Lower leg skin (tissue), 4 donors: ENCODE measurements at regions not wholly inside any gene's neighbourhood (a gene's known extent, or its start where the extent isn't known, plus 50 kb on each side); places are given as distances from the start of the nearest gene placed in this dataset.

Experiments used
- DNase-seq, 2 donors: peaks; one replicate each; pipeline ENCODE4 v3.0.0-alpha.2; 2019; ENCODE audit warnings: low spot score in 2 of 2
- H3K4me3 ChIP-seq: fragments of 200-600 bp; sonication (generic); 2 replicates; pipeline ENCODE4 v1.5.1; 2017; ENCODE audit warnings: mild to moderate bottlenecking, low read depth; ENCODE audit not compliant: poor library complexity, severe bottlenecking
- POLR2A ChIP-seq, 2 donors: fragments of 450-650 bp; IDR thresholded peaks; one replicate each; pipeline ENCODE4 v1.6.1; 2016 to 2017; ENCODE audit warnings: antibody characterized with exemption in 2 of 2, mild to moderate bottlenecking in 1 of 2, moderate library complexity in 1 of 2
- WGBS, 2 donors: methylation state at CpG; one replicate each; pipeline ENCODE4 v1.1.5; 2018; 5-methylcytosine and 5-hydroxymethylcytosine counted together
- intact Hi-C: fragments of 100-400 bp; cut with DNase I; formaldehyde crosslinking; loops from one replicate; pipeline ENCODE4 v1.15.0; 2023; ENCODE audit warnings: low total_unique reads
- TF ChIP-seq, protein P1 (sequence below), 3 donors: fragments of 450-650 bp; IDR thresholded peaks; one replicate each; pipeline ENCODE4 v1.5.1; 2016; ENCODE audit warnings: antibody characterized with exemption in 3 of 3, mild to moderate bottlenecking in 3 of 3, moderate library complexity in 2 of 3

DNA sequence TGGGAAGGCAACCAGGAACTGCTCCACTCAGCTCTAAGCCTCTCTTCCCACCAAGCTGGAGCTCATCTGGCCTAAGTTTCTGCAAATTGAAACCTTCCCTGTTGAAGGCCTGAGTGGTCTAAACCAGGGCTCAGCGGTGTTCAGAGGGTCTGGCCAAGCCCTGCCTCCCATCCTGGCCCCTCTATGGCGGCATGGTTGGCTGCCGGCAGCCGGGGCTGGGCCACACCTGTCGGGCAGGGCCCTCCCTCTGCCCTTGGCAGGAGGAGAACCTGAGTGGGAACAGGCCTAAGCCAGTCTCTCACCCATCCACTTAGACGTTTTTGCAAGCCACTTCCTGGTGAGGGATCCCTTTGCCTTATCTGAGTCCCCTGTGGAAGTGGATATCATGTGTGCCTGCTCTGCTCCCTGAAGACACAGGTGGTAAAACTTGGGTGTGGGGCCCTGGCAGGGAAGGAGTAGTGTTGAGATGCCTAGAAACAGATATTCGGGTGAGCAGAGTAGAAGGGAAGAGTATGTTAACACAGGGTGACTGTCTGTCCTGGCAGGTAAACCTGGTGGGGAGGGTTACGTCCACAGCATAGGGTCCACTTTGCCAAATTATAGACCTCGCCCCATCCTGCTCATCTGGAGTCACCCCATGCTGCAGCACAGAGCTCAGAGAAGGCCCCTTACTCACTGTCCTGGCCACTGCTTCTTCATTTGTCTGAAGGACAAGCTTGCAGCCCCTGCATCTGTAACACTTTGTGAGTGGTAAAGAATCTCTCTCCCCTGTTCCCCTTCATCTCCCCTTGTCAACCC lies 63.0 kb upstream of the SIX2 start:
- TF ChIP-seq, protein P1, sequence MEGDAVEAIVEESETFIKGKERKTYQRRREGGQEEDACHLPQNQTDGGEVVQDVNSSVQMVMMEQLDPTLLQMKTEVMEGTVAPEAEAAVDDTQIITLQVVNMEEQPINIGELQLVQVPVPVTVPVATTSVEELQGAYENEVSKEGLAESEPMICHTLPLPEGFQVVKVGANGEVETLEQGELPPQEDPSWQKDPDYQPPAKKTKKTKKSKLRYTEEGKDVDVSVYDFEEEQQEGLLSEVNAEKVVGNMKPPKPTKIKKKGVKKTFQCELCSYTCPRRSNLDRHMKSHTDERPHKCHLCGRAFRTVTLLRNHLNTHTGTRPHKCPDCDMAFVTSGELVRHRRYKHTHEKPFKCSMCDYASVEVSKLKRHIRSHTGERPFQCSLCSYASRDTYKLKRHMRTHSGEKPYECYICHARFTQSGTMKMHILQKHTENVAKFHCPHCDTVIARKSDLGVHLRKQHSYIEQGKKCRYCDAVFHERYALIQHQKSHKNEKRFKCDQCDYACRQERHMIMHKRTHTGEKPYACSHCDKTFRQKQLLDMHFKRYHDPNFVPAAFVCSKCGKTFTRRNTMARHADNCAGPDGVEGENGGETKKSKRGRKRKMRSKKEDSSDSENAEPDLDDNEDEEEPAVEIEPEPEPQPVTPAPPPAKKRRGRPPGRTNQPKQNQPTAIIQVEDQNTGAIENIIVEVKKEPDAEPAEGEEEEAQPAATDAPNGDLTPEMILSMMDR (IDR thresholded peaks at IDR 0.05) = no peak
- TF ChIP-seq POLR2A (IDR thresholded peaks at IDR 0.05) = no peak
- intact Hi-C loops = no loop called here
- 65 to 67% methylated on average over 4 to 9 of the region's 9 CpGs for WGBS, 2 donors
- no peak overlapping the region for H3K4me3 ChIP-seq
- peak in 1 of 2 donors; percentile 57 for DNase-seq

DNA sequence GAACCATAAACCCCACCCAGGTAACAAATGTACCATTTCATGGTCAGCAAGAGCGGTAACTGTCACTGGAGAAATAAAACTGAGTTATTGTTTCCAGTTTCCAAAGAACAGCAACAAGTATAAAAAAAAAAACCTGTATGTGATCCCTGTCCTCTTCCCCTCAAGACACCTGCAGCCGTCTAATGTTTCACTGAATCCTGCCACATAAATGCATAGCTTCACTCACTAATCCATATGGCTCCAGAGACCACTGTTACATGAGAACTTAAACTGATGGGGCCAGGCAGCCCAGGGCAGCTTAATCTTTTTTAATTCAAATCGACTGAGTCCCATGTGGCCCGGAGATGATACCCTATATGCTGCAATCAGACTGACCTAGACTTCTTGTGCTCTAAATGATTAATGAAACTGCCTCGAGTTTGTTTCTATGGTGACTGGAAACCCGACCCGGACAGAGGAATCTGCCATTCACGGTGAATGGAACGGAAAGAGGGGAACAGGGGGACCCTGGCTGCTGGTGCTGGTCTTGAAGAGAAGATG lies 60.9 kb upstream of the SIX2 start:
- TF ChIP-seq, protein P1 (IDR thresholded peaks at IDR 0.05) = no peak
- no peak for TF ChIP-seq POLR2A (IDR thresholded peaks at IDR 0.05)
- DNase-seq = peak in 1 of 2 donors; percentile 40
- intact Hi-C loops = no loop called here
- no peak overlapping the region for H3K4me3 ChIP-seq
- 43 to 52% methylated on average over 9 of the region's 9 CpGs for WGBS, 2 donors

DNA sequence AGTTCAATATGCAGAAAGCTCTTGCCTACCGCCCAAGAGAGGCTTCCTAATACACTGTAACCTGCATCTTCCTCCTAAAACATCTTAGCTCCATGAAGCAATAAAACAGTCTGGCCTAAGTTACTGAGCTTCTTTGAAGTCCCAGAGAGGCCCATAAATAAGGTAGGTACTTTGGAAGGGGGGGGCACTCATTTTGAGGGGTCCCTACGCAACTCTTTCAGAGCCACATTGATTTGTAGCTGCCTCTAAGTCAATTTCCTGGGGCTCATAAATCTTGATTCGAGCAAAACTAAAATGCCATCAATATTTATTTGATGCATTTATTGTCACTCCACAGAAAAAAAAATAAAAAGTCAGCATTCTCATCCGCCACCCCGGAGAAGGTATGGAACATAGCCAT lies 60.4 kb upstream of the SIX2 start:
- intact Hi-C loops = no loop called here
- no peak overlapping the region for H3K4me3 ChIP-seq
- TF ChIP-seq, protein P1 (IDR thresholded peaks at IDR 0.05) = no peak
- TF ChIP-seq POLR2A (IDR thresholded peaks at IDR 0.05) = no peak
- DNase-seq = peak in 1 of 2 donors; percentile 15
- 79 to 82% methylated on average over 5 of the region's 5 CpGs for WGBS, 2 donors

DNA sequence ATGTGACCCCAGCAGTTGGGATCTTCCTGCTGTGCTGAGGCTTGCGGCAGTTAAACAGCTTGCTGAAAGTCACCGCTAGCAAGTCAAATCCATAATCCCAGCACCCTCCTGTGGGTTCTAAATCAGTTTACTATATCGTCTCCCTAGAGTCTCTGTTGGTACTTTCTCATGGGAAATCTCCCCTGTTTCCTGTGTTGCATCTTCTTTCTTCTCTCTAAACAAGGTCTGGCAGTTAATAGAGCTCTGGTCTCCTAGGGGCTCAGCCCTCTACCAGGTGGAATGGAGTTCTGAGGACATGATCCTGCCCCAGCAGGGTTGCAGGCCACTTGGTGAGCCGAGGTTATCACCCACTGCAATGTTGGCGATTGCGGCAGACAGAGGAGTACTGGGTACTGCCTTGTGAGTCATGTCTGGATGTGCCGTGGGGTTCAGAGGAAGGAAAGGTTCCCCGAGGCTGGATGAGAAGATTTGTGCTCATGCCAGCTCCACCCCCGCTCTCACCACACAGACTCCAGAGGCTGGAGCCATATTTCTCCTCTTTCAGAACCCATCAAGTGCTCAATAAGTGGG lies 59.4 kb upstream of the SIX2 start:
- intact Hi-C loops = no loop called here
- TF ChIP-seq, protein P1 (IDR thresholded peaks at IDR 0.05) = no peak
- no peak for TF ChIP-seq POLR2A (IDR thresholded peaks at IDR 0.05)
- DNase-seq = no peak
- WGBS, 2 donors = 77 to 80% methylated on average over 9 of the region's 9 CpGs
- H3K4me3 ChIP-seq = no peak overlapping the region

DNA sequence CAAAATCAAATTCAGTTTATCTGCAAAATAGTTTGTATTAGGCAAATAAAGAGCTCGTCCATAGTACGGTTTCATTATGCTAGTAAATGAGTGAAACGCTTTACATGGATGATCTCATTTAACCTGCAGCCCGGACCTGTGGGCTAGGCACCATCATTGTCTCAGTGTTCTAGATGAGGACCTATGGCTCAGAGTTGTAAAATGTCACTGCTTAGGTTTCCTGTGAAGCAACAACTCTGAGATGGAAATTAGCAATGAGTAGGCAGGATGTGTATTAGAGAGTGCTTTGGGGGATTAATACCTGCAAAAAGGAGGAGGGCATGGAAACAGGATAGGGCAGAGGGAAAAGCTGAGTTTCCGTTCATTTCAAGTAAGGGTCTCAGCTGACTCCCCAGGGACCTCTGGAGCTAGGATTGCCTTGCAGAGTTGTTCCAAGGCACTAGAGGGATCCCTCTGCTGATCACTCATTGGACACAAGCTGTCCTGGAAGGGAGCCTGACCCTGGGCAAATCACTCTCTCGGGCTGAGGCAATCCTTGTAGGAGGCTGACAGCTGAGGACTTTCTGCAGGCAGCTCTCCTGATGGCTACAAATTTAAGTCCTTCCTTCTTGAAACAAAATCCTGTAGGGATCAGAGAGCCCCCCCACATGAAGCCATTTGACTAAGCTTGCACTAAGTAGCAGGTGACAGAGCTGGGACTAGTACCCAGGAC lies 58.8 kb upstream of the SIX2 start:
- intact Hi-C loops = no loop called here
- no peak overlapping the region for H3K4me3 ChIP-seq
- TF ChIP-seq, protein P1 (IDR thresholded peaks at IDR 0.05) = no peak
- TF ChIP-seq POLR2A (IDR thresholded peaks at IDR 0.05) = no peak
- WGBS, 2 donors = 67 to 77% methylated on average over 6 of the region's 6 CpGs
- DNase-seq = no peak
